Panc1 (cell line): ENCODE measurements at regions not wholly inside any gene's neighbourhood (a gene's known extent, or its start where the extent isn't known, plus 50 kb on each side); places are given as distances from the start of the nearest gene placed in this dataset.

Experiments
- CTCF ChIP-seq: fragments of 450-650 bp; IDR thresholded peaks from 2 replicates; pipeline ENCODE4 v1.5.1; 2017; ENCODE audit warnings: mild to moderate bottlenecking
- TCF7L2 ChIP-seq: IDR thresholded peaks from 2 replicates; pipeline ENCODE4 v1.6.1; 2011; ENCODE audit warnings: mild to moderate bottlenecking, low read depth, low read length, inconsistent platforms

- no peak for TF ChIP-seq CTCF
- no peak for TF ChIP-seq TCF7L2
Observed at GRCh38 chr3:18086078-18086477, 339.1 kb downstream of the SATB1 start.
